GM12878 (cell line): ENCODE measurements at regions not wholly inside any gene's neighbourhood (a gene's known extent, or its start where the extent isn't known, plus 50 kb on each side); places are given as distances from the start of the nearest gene placed in this dataset.

Experiments
- ATAC-seq: fragments of 200-7000 bp; cut with Tn5 transposase; 3 replicates; pipeline ENCODE4 v1.9.1; 2020; ENCODE audit warnings: mild to moderate bottlenecking, moderate library complexity
- BruUV-seq: library from RNA; stranded (reverse); fragments of 400-500 nt; replicated peaks from 2 replicates; lab custom pipeline; 2021; lab: Mats Ljungman, UMichigan
- CTCF ChIA-PET: fragments of 300-600 bp; sonication (Branson Sonifier 250); formaldehyde crosslinking; extraction: SDS; loops from one replicate; lab custom pipeline; 2021; ENCODE audit warnings: inconsistent platforms; lab: Yijun Ruan, JAX
- POLR2A ChIA-PET: fragments of 350-600 bp; formaldehyde crosslinking; extraction: SDS; loops from one replicate; lab custom pipeline; 2021; ENCODE audit warnings: inconsistent platforms; lab: Charles Lee
- RAD21 ChIA-PET: fragments of 300-600 bp; sonication (Branson Sonifier 250); formaldehyde crosslinking; loops from one replicate; lab custom pipeline; 2023; ENCODE audit warnings: antibody characterized with exemption; ENCODE audit not compliant: unreplicated experiment; lab: Charles Lee
- SMC1A ChIA-PET: fragments of 300-600 bp; sonication (Branson Sonifier 250); formaldehyde crosslinking; loops from one replicate; lab custom pipeline; 2023; ENCODE audit not compliant: unreplicated experiment, uncharacterized antibody; lab: Charles Lee
- DNase-seq: peaks from one replicate; pipeline ENCODE4 v3.0.0-alpha.2; 2011; ENCODE audit warnings: low read depth, low spot score
- FAIRE-seq: peaks from 3 replicates; lab custom pipeline; 2011; peaks lifted over from hg19 to GRCh38; lab: Jason Lieb, UNC
- H2AFZ ChIP-seq: 2 replicates; pipeline ENCODE4 v1.6.0; 2011; ENCODE audit warnings: low read depth, low read length, control low read depth; ENCODE audit not compliant: control insufficient read depth
- H3K27ac ChIP-seq: 2 replicates; pipeline ENCODE4 v1.5.1; 2011; ENCODE audit warnings: control low read depth; ENCODE audit not compliant: control insufficient read depth, insufficient read depth
- H3K27me3 ChIP-seq, 2 experiments: replicated peaks in 1 of 2; 2 replicates each; pipeline versions ENCODE4 v1.6.0 to v1.6.1; 2011; ENCODE audit warnings: low read length in 1 of 2; ENCODE audit not compliant: control insufficient read depth in 2 of 2, insufficient read depth in 2 of 2
- H3K36me3 ChIP-seq, 2 experiments: 2 replicates each; pipeline ENCODE4 v1.5.1; 2011; ENCODE audit warnings: low read length in 1 of 2; ENCODE audit not compliant: control insufficient read depth in 2 of 2, insufficient read depth in 2 of 2
- H3K4me1 ChIP-seq: 2 replicates; pipeline ENCODE4 v1.6.1; 2011; ENCODE audit warnings: mild to moderate bottlenecking, low read length, moderate library complexity, mixed read lengths; ENCODE audit not compliant: control insufficient read depth, insufficient read depth
- H3K4me2 ChIP-seq: 2 replicates; pipeline ENCODE4 v1.6.0; 2011; ENCODE audit warnings: control low read depth; ENCODE audit not compliant: control insufficient read depth, insufficient read depth
- H3K4me3 ChIP-seq: fragments of 200-600 bp; sonication (generic); 2 replicates; pipeline ENCODE4 v1.5.1; 2016
- H3K79me2 ChIP-seq: 2 replicates; pipeline ENCODE4 v1.6.0; 2011; ENCODE audit warnings: low read length; ENCODE audit not compliant: control insufficient read depth, insufficient read depth
- H3K9ac ChIP-seq: 2 replicates; pipeline ENCODE4 v1.8.0; 2011; ENCODE audit warnings: low read length, control low read depth, mixed read lengths; ENCODE audit not compliant: control insufficient read depth, insufficient read depth
- H3K9me3 ChIP-seq: replicated peaks from 3 replicates; pipeline ENCODE4 v1.5.1; 2011; ENCODE audit warnings: mild to moderate bottlenecking, low read length; ENCODE audit not compliant: control insufficient read depth, insufficient read depth
- H4K20me1 ChIP-seq: 2 replicates; pipeline ENCODE4 v1.6.0; 2011; ENCODE audit not compliant: control insufficient read depth, insufficient read depth
- JUNB ChIP-seq: IDR thresholded peaks from 2 replicates; pipeline ENCODE4 v1.6.1; 2016; ENCODE audit warnings: antibody characterized with exemption, mild to moderate bottlenecking
- MLLT1 ChIP-seq: fragments of 450-650 bp; IDR thresholded peaks from 2 replicates; pipeline ENCODE4 v1.6.1; 2016; ENCODE audit warnings: mild to moderate bottlenecking
- MTA2 ChIP-seq: fragments of 450-650 bp; IDR thresholded peaks from 2 replicates; pipeline ENCODE4 v1.6.1; 2016; ENCODE audit warnings: low read depth, mild to moderate bottlenecking, moderate library complexity
- SRF ChIP-seq, 2 experiments: IDR thresholded peaks; 2 replicates each; pipeline ENCODE4 v1.6.1; 2011; ENCODE audit warnings: low read depth in 2 of 2, low read length in 2 of 2, mild to moderate bottlenecking in 1 of 2, moderate library complexity in 1 of 2
- STAT3 ChIP-seq: IDR thresholded peaks from 2 replicates; pipeline ENCODE4 v1.6.1; 2011; ENCODE audit warnings: low read depth, low read length, improper control_type of control experiment
- WGBS: methylation state at CpG from one replicate; pipeline ENCODE4 v1.1.6; 2016; ENCODE audit warnings: low lambda C conversion rate; ENCODE audit not compliant: insufficient replicate concordance, insufficient coverage; ENCODE audit errors: missing lambda C conversion rate; 5-methylcytosine and 5-hydroxymethylcytosine counted together
- in situ Hi-C: fragments of 300-500 bp; cut with MboI; formaldehyde crosslinking; loops from 9 replicates; pipeline ENCODE4 v1.14.3; 2018; ENCODE audit warnings: mixed read lengths
- intact Hi-C: fragments of 100-400 bp; cut with micrococcal nuclease; formaldehyde crosslinking; loops from one replicate; pipeline ENCODE4 v1.14.2; 2022; ENCODE audit not compliant: unreplicated experiment

- Histone ChIP-seq H4K20me1 (no peaks in the 10 kb centered on the region), H3K4me1 (no peaks in the 10 kb centered on the region), H3K4me3 (no peak overlapping the region), H3K36me3 (no peaks in the 10 kb centered on the region)
- BruUV-seq: no TSS peak
- DNase-seq: no peak
- ChIA-PET CTCF (no interaction called here), RAD21 (no interaction called here), POLR2A (no interaction called here)
- intact Hi-C loops: no loop called here
- ATAC-seq: no peak
- TF ChIP-seq MLLT1 (no peak), JUNB (no peak), SRF (IDR thresholded peaks at IDR 0.05; ENCODE audit: low read depth in 2 of 2, low read length in 2 of 2) (no peak), MTA2 (no peak)
- TF ChIP-seq, all 136 proteins: peak for 0
- Histone ChIP-seq H3K9ac (no peak overlapping the region), H3K4me2 (no peak overlapping the region), H3K27me3 (peaks cover 0 to 3% of the 10 kb centered on the region in 2 experiments; a peak in 3 of 4 replicates), H2AFZ (no peak overlapping the region), H3K9me3 (no peaks in the 10 kb centered on the region), H3K79me2 (no peaks in the 10 kb centered on the region), H3K27ac (no peak overlapping the region)
- FAIRE-seq: no peak
- SMC1A ChIA-PET: interaction anchor here (0.6 to 2.2 kb wide), 3 partner anchors 154 to 202 kb away, joined by 3 to 5 read pairs (median 5); no protein-coding TSS in a partner anchor
- in situ Hi-C loops: no loop called here
Measured at GRCh38 chr7:135811506-135811905, 62.9 kb upstream of the FAM180A start.

GRCh38 chr7:135808206-135808605 lies 59.6 kb upstream of the FAM180A start:
- intact Hi-C loops: loop anchor here (10.0 kb wide), 1 partner anchor 307 kb away; no protein-coding TSS in a partner anchor
- Histone ChIP-seq H3K36me3 (no peaks in the 10 kb centered on the region), H3K27me3 (no peaks in the 10 kb centered on the region; a peak in 2 of 4 replicates), H3K9me3 (no peaks in the 10 kb centered on the region), H2AFZ (no peak overlapping the region), H3K4me1 (no peaks in the 10 kb centered on the region), H3K79me2 (no peaks in the 10 kb centered on the region), H3K27ac (no peak overlapping the region), H4K20me1 (no peaks in the 10 kb centered on the region), H3K9ac (no peak overlapping the region), H3K4me2 (no peak overlapping the region), H3K4me3 (no peak overlapping the region)
- SMC1A ChIA-PET: interaction anchor here (0.6 to 1.4 kb wide), 2 partner anchors 200 to 205 kb away, joined by 3 to 4 read pairs; no protein-coding TSS in a partner anchor
- 54% methylated on average over 4 of the region's 4 CpGs for WGBS
- no TSS peak for BruUV-seq
- ATAC-seq (no peak), DNase-seq (no peak), FAIRE-seq (no peak)
- in situ Hi-C loops: no loop called here
- TF ChIP-seq STAT3: no peak
- RAD21 ChIA-PET: no interaction called here
- CTCF ChIA-PET: interaction anchor here (0.7 kb wide), 1 partner anchor 330 kb away, joined by 3 read pairs; no protein-coding TSS in a partner anchor
- POLR2A ChIA-PET: no interaction called here
